ENCODE measurements at regions not wholly inside any gene's neighbourhood (a gene's known extent, or its start where the extent isn't known, plus 50 kb on each side); places are given as distances from the start of the nearest gene placed in this dataset.
"Not testable (repeated sequence)": the region's sequence is repeated elsewhere in the genome, so short reads cannot be mapped to it uniquely, and the experiment has no call there.

DNA sequence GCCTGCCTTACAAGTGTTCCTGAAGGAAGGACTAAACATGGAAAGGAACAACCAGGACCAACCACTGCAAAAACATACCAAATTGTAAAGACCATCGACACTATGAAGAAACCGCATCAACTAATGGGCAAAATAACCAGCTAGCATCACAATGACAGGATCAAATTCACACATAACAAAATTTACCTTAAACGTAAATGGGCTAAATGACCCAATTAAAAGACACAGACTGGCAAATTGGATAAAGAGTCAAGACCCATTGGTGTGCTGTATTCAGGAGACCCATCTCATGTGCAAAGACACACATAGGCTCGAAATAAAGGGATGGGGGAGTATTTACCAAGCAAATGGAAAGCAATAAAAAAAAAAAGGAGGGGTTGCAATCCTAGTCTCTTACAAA, 192.1 kb downstream of the MREG start:
- DNase-seq (ENCODE audit: low spot score); ATAC-seq; H3K4me1 Mint-ChIP-seq; H3K27ac Mint-ChIP-seq; CTCF ChIA-PET; H3K27me3 Mint-ChIP-seq (ENCODE audit: low read depth); H3K4me3 Mint-ChIP-seq; POLR2A ChIA-PET: not testable (repeated sequence)
- peaks cover 55% of the 10 kb centered on the region for H3K9me3 Mint-ChIP-seq
- peaks cover 31% of the 10 kb centered on the region for H3K36me3 Mint-ChIP-seq

DNA sequence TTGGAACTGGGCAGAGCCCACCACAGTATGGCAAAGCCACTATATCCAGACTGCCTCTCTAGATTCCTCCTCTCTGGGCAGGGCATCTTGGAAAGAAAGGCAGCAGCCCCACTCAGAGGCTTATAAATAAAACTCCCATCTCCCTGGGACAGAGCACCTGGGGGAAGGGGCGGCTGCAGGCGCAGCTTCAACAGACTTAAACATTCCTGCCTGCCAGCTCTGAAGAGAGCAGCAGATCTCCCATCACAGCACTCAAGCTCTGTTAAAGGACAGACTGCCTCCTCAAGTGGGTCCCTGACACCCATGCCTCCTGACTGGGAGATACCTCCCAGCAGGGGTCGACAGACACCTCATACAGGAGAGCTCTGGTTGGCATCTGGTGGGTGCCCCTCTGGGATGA, 193.6 kb downstream of the MREG start:
- peaks cover 50% of the 10 kb centered on the region for H3K9me3 Mint-ChIP-seq
- H3K4me3 Mint-ChIP-seq; H3K4me1 Mint-ChIP-seq; H3K27ac Mint-ChIP-seq; H3K27me3 Mint-ChIP-seq (ENCODE audit: low read depth); POLR2A ChIA-PET; ATAC-seq; DNase-seq (ENCODE audit: low spot score): not testable (repeated sequence)
- H3K36me3 Mint-ChIP-seq: peaks cover 28% of the 10 kb centered on the region
- CTCF ChIA-PET: interaction anchor here (2.6 kb wide), 1 partner anchor 9 kb away, joined by 12 read pairs; no protein-coding TSS in a partner anchor

GRCh38 chr2:215817046-215817445, 196.3 kb downstream of the MREG start:
- Mint-ChIP-seq H3K4me3 (no peak overlapping the region), H3K9me3 (peaks cover 35% of the 10 kb centered on the region), H3K27me3 (ENCODE audit: low read depth) (no peaks in the 10 kb centered on the region; the same call in 1 of the 2 replicates), H3K36me3 (peaks cover 24% of the 10 kb centered on the region), H3K4me1 (0 out of 2 replicates have a peak, but pooled peaks cover 5% of the 10 kb centered on the region), H3K27ac (no peak overlapping the region)
- TF ChIP-seq, protein P1, sequence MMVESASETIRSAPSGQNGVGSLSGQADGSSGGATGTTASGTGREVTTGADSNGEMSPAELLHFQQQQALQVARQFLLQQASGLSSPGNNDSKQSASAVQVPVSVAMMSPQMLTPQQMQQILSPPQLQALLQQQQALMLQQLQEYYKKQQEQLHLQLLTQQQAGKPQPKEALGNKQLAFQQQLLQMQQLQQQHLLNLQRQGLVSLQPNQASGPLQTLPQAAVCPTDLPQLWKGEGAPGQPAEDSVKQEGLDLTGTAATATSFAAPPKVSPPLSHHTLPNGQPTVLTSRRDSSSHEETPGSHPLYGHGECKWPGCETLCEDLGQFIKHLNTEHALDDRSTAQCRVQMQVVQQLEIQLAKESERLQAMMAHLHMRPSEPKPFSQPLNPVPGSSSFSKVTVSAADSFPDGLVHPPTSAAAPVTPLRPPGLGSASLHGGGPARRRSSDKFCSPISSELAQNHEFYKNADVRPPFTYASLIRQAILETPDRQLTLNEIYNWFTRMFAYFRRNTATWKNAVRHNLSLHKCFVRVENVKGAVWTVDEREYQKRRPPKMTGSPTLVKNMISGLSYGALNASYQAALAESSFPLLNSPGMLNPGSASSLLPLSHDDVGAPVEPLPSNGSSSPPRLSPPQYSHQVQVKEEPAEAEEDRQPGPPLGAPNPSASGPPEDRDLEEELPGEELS (CRISPR knock-in tag; IDR thresholded peaks at IDR 0.05): no peak
- TF ChIP-seq ZNF317 (CRISPR knock-in tag; IDR thresholded peaks at IDR 0.05; ENCODE audit: borderline replicate concordance, low read depth) (no peak), ZNF232 (CRISPR knock-in tag; IDR thresholded peaks at IDR 0.05) (no peak), GRHL2 (CRISPR knock-in tag; IDR thresholded peaks at IDR 0.05; ENCODE audit: insufficient replicate concordance, severe bottlenecking) (no peak), ZNF423 (CRISPR knock-in tag; IDR thresholded peaks at IDR 0.05) (no peak), TEAD1 (CRISPR knock-in tag; IDR thresholded peaks at IDR 0.05) (no peak), RELA (CRISPR knock-in tag; IDR thresholded peaks at IDR 0.05; ENCODE audit: borderline replicate concordance) (no peak), PRDM15 (CRISPR knock-in tag; IDR thresholded peaks at IDR 0.05) (no peak), ZBTB21 (CRISPR knock-in tag; IDR thresholded peaks at IDR 0.05; ENCODE audit: borderline replicate concordance) (no peak), FOXK1 (CRISPR knock-in tag; IDR thresholded peaks at IDR 0.05) (no peak)
- TF ChIP-seq, protein P2, sequence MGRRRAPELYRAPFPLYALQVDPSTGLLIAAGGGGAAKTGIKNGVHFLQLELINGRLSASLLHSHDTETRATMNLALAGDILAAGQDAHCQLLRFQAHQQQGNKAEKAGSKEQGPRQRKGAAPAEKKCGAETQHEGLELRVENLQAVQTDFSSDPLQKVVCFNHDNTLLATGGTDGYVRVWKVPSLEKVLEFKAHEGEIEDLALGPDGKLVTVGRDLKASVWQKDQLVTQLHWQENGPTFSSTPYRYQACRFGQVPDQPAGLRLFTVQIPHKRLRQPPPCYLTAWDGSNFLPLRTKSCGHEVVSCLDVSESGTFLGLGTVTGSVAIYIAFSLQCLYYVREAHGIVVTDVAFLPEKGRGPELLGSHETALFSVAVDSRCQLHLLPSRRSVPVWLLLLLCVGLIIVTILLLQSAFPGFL (CRISPR knock-in tag; IDR thresholded peaks at IDR 0.05; ENCODE audit: borderline replicate concordance): no peak
- ATAC-seq (no peak), DNase-seq (ENCODE audit: low spot score) (no peak)
- ChIA-PET POLR2A (no interaction called here), CTCF (interaction anchor here (1.0 kb wide), 1 partner anchor 11 kb away, joined by 4 read pairs; no protein-coding TSS in a partner anchor)

DNA sequence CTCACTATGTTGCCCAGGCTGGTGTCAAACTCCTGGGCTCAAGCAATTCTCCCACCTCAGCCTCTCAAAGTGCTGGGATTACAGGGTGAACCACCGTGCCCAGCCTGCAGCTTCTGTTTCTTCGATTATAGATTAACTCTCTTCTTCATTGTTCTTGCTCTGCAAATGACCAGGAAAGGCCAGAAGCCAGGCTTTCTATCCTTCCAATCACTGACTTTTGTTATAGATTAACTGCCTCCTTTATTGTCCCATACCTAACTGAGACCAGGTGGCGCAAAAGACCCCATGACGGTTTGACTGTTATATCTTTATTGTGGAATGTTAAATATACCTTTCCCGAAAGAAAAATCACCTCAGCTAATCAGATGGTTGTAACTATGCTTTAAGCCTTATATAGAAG, 196.9 kb downstream of the MREG start:
- DNase-seq (ENCODE audit: low spot score): no peak
- H3K4me1 Mint-ChIP-seq: 0 out of 2 replicates have a peak, but pooled peaks cover 5% of the 10 kb centered on the region
- H3K27ac Mint-ChIP-seq: no peak overlapping the region
- no peak overlapping the region for H3K4me3 Mint-ChIP-seq
- no peak for ATAC-seq
- no peaks in the 10 kb centered on the region; the same call in 1 of the 2 replicates for H3K27me3 Mint-ChIP-seq (ENCODE audit: low read depth)
- peaks cover 20% of the 10 kb centered on the region for H3K36me3 Mint-ChIP-seq
- ChIA-PET CTCF (interaction anchor here (1.0 to 2.6 kb wide), 2 partner anchors 12 to 13 kb away, joined by 4 to 12 read pairs; no protein-coding TSS in a partner anchor), POLR2A (no interaction called here)
- H3K9me3 Mint-ChIP-seq: peaks cover 28% of the 10 kb centered on the region
- TF ChIP-seq CDX4 (CRISPR knock-in tag; IDR thresholded peaks at IDR 0.05; ENCODE audit: borderline replicate concordance): no peak
- TF ChIP-seq, protein P2 (CRISPR knock-in tag; IDR thresholded peaks at IDR 0.05; ENCODE audit: borderline replicate concordance): no peak
- TF ChIP-seq ZNF671 (CRISPR knock-in tag; IDR thresholded peaks at IDR 0.05): no peak
- TF ChIP-seq IRF1 (CRISPR knock-in tag; IDR thresholded peaks at IDR 0.05): no peak
- no peak for TF ChIP-seq EMX1 (CRISPR knock-in tag; IDR thresholded peaks at IDR 0.05)
